Neural cell (in vitro differentiated cells): ENCODE measurements at regions not wholly inside any gene's neighbourhood (a gene's known extent, or its start where the extent isn't known, plus 50 kb on each side); places are given as distances from the start of the nearest gene placed in this dataset.

Experiments used
- H2AFZ ChIP-seq: fragments of 200-600, 300-800 bp; sonication (generic), shearing (Covaris generic); 2 replicates; pipeline ENCODE4 v1.6.0; 2014; ENCODE audit warnings: low read depth, mild to moderate bottlenecking, antibody characterized with exemption, low read length, moderate library complexity
- H3F3A ChIP-seq: fragments of 200-600 bp; shearing (Covaris generic); 2 replicates; pipeline ENCODE4 v1.6.1; 2016; ENCODE audit warnings: mild to moderate bottlenecking, moderate library complexity, mixed read lengths, antibody characterized with exemption, low read length; ENCODE audit not compliant: insufficient read depth, poor library complexity, severe bottlenecking
- H3K27ac ChIP-seq: fragments of 200-600, 300-800 bp; sonication (generic), shearing (Covaris generic); 2 replicates; pipeline ENCODE4 v1.5.1; 2014; ENCODE audit warnings: mild to moderate bottlenecking, low read length, moderate library complexity
- H3K27me3 ChIP-seq: fragments of 300-800, 200-600 bp; sonication (generic), shearing (Covaris generic); 2 replicates; pipeline ENCODE4 v1.6.0; 2014; ENCODE audit warnings: mild to moderate bottlenecking, low read depth, low read length, moderate library complexity; ENCODE audit not compliant: insufficient read depth
- H3K36me3 ChIP-seq: fragments of 300-800, 200-600 bp; sonication (generic), shearing (Covaris generic); 2 replicates; pipeline ENCODE4 v1.5.1; 2014; ENCODE audit warnings: mild to moderate bottlenecking, antibody characterized with exemption, low read length, moderate library complexity; ENCODE audit not compliant: insufficient read depth
- H3K4me2 ChIP-seq: fragments of 300-800, 200-600 bp; sonication (generic), shearing (Covaris generic); 2 replicates; pipeline ENCODE4 v1.6.0; 2014; ENCODE audit warnings: mild to moderate bottlenecking, low read length
- H3K4me3 ChIP-seq: fragments of 300-800, 200-600 bp; sonication (generic), shearing (Covaris generic); 2 replicates; pipeline ENCODE4 v1.5.1; 2014; ENCODE audit warnings: mild to moderate bottlenecking, low read length, moderate library complexity
- H3K79me2 ChIP-seq: fragments of 200-600 bp; shearing (Covaris generic); replicated peaks from 2 replicates; pipeline ENCODE4 v1.6.0; 2014; ENCODE audit warnings: mild to moderate bottlenecking, low read length, moderate library complexity; ENCODE audit not compliant: insufficient read depth
- H3K9ac ChIP-seq: fragments of 300-800, 200-600 bp; sonication (generic), shearing (Covaris generic); 2 replicates; pipeline ENCODE4 v1.6.1; 2016; ENCODE audit warnings: mild to moderate bottlenecking, low read length, mixed read lengths
- H3K9me2 ChIP-seq: fragments of 200-600 bp; shearing (Covaris generic); 2 replicates; pipeline ENCODE4 v1.6.1; 2016; ENCODE audit warnings: mild to moderate bottlenecking, low read length, mixed read lengths; ENCODE audit not compliant: insufficient read depth
- H3K9me3 ChIP-seq: fragments of 200-600, 300-800 bp; sonication (generic), shearing (Covaris generic); 2 replicates; pipeline ENCODE4 v1.6.1; 2016; ENCODE audit warnings: mild to moderate bottlenecking, mixed run types, low read length, moderate library complexity, mixed read lengths
- H4K20me1 ChIP-seq: fragments of 200-600 bp; shearing (Covaris generic); 2 replicates; pipeline ENCODE4 v1.6.1; 2016; ENCODE audit warnings: mild to moderate bottlenecking, mixed run types; ENCODE audit not compliant: insufficient read depth
- CTCF ChIP-seq: fragments of 450-650 bp; IDR thresholded peaks from 2 replicates; pipeline ENCODE4 v1.5.1; 2014; ENCODE audit warnings: antibody characterized with exemption, mild to moderate bottlenecking, moderate library complexity; ENCODE audit not compliant: poor library complexity, severe bottlenecking
- EP300 ChIP-seq: fragments of 450-650 bp; conservative IDR thresholded peaks from 2 replicates; pipeline ENCODE4 v1.6.1; 2014; ENCODE audit warnings: antibody characterized with exemption, mild to moderate bottlenecking, moderate library complexity; ENCODE audit not compliant: poor library complexity, severe bottlenecking
- EZH2 ChIP-seq: fragments of 200-600, 300-800 bp; shearing (Covaris generic), sonication (generic); IDR thresholded peaks from 2 replicates; pipeline ENCODE4 v1.6.1; 2014; ENCODE audit warnings: antibody characterized with exemption, low read length, borderline replicate concordance, mild to moderate bottlenecking; ENCODE audit not compliant: insufficient read depth, poor library complexity, severe bottlenecking
- MXI1 ChIP-seq: fragments of 450-650 bp; conservative IDR thresholded peaks from 2 replicates; pipeline ENCODE4 v1.6.1; 2014; ENCODE audit warnings: antibody characterized with exemption, mild to moderate bottlenecking; ENCODE audit not compliant: poor library complexity, severe bottlenecking
- POLR2AphosphoS5 ChIP-seq: IDR thresholded peaks from 2 replicates; pipeline ENCODE4 v1.6.1; 2012
- RAD21 ChIP-seq: fragments of 450-650 bp; conservative IDR thresholded peaks from 2 replicates; pipeline ENCODE4 v1.6.1; 2014; ENCODE audit warnings: antibody characterized with exemption, mild to moderate bottlenecking, moderate library complexity
- REST ChIP-seq: IDR thresholded peaks from 2 replicates; pipeline ENCODE4 v1.6.1; 2012; ENCODE audit warnings: borderline replicate concordance
- SMC3 ChIP-seq: fragments of 450-650 bp; conservative IDR thresholded peaks from 2 replicates; pipeline ENCODE4 v1.6.1; 2014; ENCODE audit warnings: antibody characterized with exemption, mild to moderate bottlenecking, moderate library complexity; ENCODE audit not compliant: poor library complexity
- TAF1 ChIP-seq: IDR thresholded peaks from 2 replicates; pipeline ENCODE4 v1.6.1; 2012; ENCODE audit warnings: low read depth

GRCh38 chr6:128759447-128759846 lies 123.5 kb upstream of the LAMA2 start:
- Histone ChIP-seq H3K4me2 (no peak overlapping the region), H3F3A (no peaks in the 10 kb centered on the region), H2AFZ (no peak overlapping the region), H3K27ac (no peak overlapping the region), H4K20me1 (no peaks in the 10 kb centered on the region), H3K9me3 (no peaks in the 10 kb centered on the region), H3K27me3 (no peaks in the 10 kb centered on the region), H3K9me2 (no peaks in the 10 kb centered on the region), H3K36me3 (no peaks in the 10 kb centered on the region), H3K9ac (no peak overlapping the region), H3K4me3 (no peak overlapping the region), H3K79me2 (no peaks in the 10 kb centered on the region)
- TF ChIP-seq TAF1 (no peak), POLR2AphosphoS5 (no peak), REST (no peak), MXI1 (no peak), EZH2 (no peak), SMC3 (no peak), RAD21 (no peak), CTCF (no peak), EP300 (no peak)

- no peaks in the 10 kb centered on the region for H4K20me1 ChIP-seq
Observed at GRCh38 chr6:128757961-128758360, 125.0 kb upstream of the LAMA2 start.

More at GRCh38 chr6:128757961-128758360, 125.0 kb upstream of the LAMA2 start:
- Histone ChIP-seq H2AFZ (no peak overlapping the region), H3K9ac (no peak overlapping the region), H3K4me2 (no peak overlapping the region), H3F3A (no peaks in the 10 kb centered on the region), H3K27ac (no peak overlapping the region), H3K27me3 (no peaks in the 10 kb centered on the region), H3K9me3 (no peaks in the 10 kb centered on the region), H3K4me3 (no peak overlapping the region), H3K36me3 (no peaks in the 10 kb centered on the region), H3K79me2 (no peaks in the 10 kb centered on the region), H3K9me2 (no peaks in the 10 kb centered on the region)
- TF ChIP-seq EP300 (no peak), TAF1 (no peak), POLR2AphosphoS5 (no peak)
